Glomerular endothelial cell (primary cell): ENCODE measurements at regions not wholly inside any gene's neighbourhood (a gene's known extent, or its start where the extent isn't known, plus 50 kb on each side); places are given as distances from the start of the nearest gene placed in this dataset.
"Not testable (repeated sequence)": the region's sequence is repeated elsewhere in the genome, so short reads cannot be mapped to it uniquely, and the experiment has no call there.

Source experiments
- DNase-seq: peaks from one replicate; pipeline ENCODE4 v3.0.0-alpha.2; 2011; ENCODE audit warnings: low read depth, low spot score; ENCODE audit errors: extremely low read depth

- no peak for DNase-seq
Measured at GRCh38 chr13:72590091-72590740, 137.2 kb downstream of the MZT1 start.

GRCh38 chr13:72586518-72586917, 140.9 kb downstream of the MZT1 start:
- no peak for DNase-seq

- DNase-seq = no peak
Measured at GRCh38 chr13:72585254-72585653, 142.2 kb downstream of the MZT1 start.

GRCh38 chr13:72571191-72571590, 156.2 kb downstream of the MZT1 start:
- no peak for DNase-seq

GRCh38 chr13:72570019-72570418, 157.4 kb downstream of the MZT1 start:
- no peak for DNase-seq

GRCh38 chr13:72567566-72567965, 159.9 kb downstream of the MZT1 start:
- DNase-seq = no peak

- no peak for DNase-seq
Measured at GRCh38 chr13:72566526-72566925, 160.9 kb downstream of the MZT1 start.

GRCh38 chr13:72565893-72566292, 161.5 kb downstream of the MZT1 start:
- peak; percentile 5 for DNase-seq

- no peak for DNase-seq
Measured at GRCh38 chr13:72562686-72563085, 164.7 kb downstream of the MZT1 start.

GRCh38 chr13:72561791-72562190, 165.6 kb downstream of the MZT1 start:
- DNase-seq = no peak

- no peak for DNase-seq
Measured at GRCh38 chr13:72559716-72560115, 167.7 kb downstream of the MZT1 start.

- no peak for DNase-seq
Measured at GRCh38 chr13:72556945-72557344, 170.5 kb downstream of the MZT1 start.

- no peak for DNase-seq
Measured at GRCh38 chr13:72555601-72556000, 171.8 kb downstream of the MZT1 start.

GRCh38 chr13:72552731-72553130, 174.7 kb downstream of the MZT1 start:
- no peak for DNase-seq

GRCh38 chr13:72545895-72546294, 181.5 kb downstream of the MZT1 start:
- DNase-seq = not testable (repeated sequence)

GRCh38 chr13:72545030-72545719, 182.3 kb downstream of the MZT1 start:
- DNase-seq = no peak

GRCh38 chr13:72544042-72544441, 183.4 kb downstream of the MZT1 start:
- DNase-seq = no peak

GRCh38 chr13:72542241-72542640, 185.2 kb downstream of the MZT1 start:
- no peak for DNase-seq

GRCh38 chr13:72541674-72542073, 185.8 kb downstream of the MZT1 start:
- no peak for DNase-seq

- DNase-seq = no peak
Measured at GRCh38 chr13:72540881-72541280, 186.5 kb downstream of the MZT1 start.

- DNase-seq = no peak
Measured at GRCh38 chr13:72539925-72540324, 187.5 kb downstream of the MZT1 start.

GRCh38 chr13:72537782-72538181, 189.6 kb downstream of the MZT1 start:
- DNase-seq = no peak

- DNase-seq = no peak
Measured at GRCh38 chr13:72537395-72537780, 190.0 kb downstream of the MZT1 start.
